ENCODE measurements at regions not wholly inside any gene's neighbourhood (a gene's known extent, or its start where the extent isn't known, plus 50 kb on each side); places are given as distances from the start of the nearest gene placed in this dataset.

- H3K36me3 Mint-ChIP-seq (ENCODE audit: low read depth): no peaks in the 10 kb centered on the region
- no peaks in the 10 kb centered on the region for H3K27me3 Mint-ChIP-seq (ENCODE audit: low read depth)
- H3K4me1 Mint-ChIP-seq: peaks cover 51% of the 10 kb centered on the region
- peak overlapping the region in 2 of 3 experiments; percentile 19 to 20 for H3K4me3 Mint-ChIP-seq
- H3K9me3 Mint-ChIP-seq: no peaks in the 10 kb centered on the region
- TF ChIP-seq, protein P1, sequence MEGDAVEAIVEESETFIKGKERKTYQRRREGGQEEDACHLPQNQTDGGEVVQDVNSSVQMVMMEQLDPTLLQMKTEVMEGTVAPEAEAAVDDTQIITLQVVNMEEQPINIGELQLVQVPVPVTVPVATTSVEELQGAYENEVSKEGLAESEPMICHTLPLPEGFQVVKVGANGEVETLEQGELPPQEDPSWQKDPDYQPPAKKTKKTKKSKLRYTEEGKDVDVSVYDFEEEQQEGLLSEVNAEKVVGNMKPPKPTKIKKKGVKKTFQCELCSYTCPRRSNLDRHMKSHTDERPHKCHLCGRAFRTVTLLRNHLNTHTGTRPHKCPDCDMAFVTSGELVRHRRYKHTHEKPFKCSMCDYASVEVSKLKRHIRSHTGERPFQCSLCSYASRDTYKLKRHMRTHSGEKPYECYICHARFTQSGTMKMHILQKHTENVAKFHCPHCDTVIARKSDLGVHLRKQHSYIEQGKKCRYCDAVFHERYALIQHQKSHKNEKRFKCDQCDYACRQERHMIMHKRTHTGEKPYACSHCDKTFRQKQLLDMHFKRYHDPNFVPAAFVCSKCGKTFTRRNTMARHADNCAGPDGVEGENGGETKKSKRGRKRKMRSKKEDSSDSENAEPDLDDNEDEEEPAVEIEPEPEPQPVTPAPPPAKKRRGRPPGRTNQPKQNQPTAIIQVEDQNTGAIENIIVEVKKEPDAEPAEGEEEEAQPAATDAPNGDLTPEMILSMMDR (IDR thresholded peaks at IDR 0.05; ENCODE audit: unreplicated experiment in 3 of 3): no peak
- H3K27ac Mint-ChIP-seq: peak overlapping the region; percentile 59 to 97 (median 85)
Measured at GRCh38 chr6:132931936-132932514, 117.7 kb downstream of the RPS12 start.

- TF ChIP-seq, protein P1 (IDR thresholded peaks at IDR 0.05; ENCODE audit: unreplicated experiment in 3 of 3): no peak
- Mint-ChIP-seq H3K27me3 (ENCODE audit: low read depth) (no peaks in the 10 kb centered on the region), H3K27ac (peak overlapping the region; percentile 59 to 97 (median 85))
Measured at GRCh38 chr6:132932588-132932987, 118.2 kb downstream of the RPS12 start.

DNA sequence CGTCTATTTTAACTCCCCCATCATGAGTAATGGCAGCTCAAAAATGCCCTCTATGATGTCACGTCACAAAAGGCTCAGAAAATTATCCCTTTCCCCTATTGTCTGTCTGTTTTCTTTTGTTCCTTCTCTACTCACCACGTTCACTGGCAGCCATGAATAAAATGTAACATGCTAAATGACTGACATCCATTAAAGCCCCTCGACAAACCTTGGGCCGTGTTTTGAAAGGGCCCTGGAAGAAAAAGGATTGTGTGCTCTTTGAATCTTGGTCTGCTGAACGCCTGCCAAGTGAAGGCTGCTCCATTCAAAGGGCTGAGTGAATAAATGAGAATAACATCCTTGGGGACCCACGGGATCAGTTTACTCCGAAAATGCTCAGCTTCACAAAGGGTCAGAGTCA is 118.7 kb downstream of the RPS12 start:
- Mint-ChIP-seq H3K27me3 (ENCODE audit: low read depth) (no peaks in the 10 kb centered on the region), H3K27ac (peak overlapping the region; percentile 59 to 97 (median 85)), H3K4me1 (peaks cover 60% of the 10 kb centered on the region), H3K4me3 (peak overlapping the region; percentile 8 to 36 (median 28)), H3K9me3 (no peaks in the 10 kb centered on the region), H3K36me3 (ENCODE audit: low read depth) (no peaks in the 10 kb centered on the region)
- TF ChIP-seq, protein P1 (IDR thresholded peaks at IDR 0.05; ENCODE audit: unreplicated experiment in 3 of 3): no peak

More at GRCh38 chr6:132932588-132932987, 118.2 kb downstream of the RPS12 start:
- no peaks in the 10 kb centered on the region for H3K9me3 Mint-ChIP-seq
- no peaks in the 10 kb centered on the region for H3K36me3 Mint-ChIP-seq (ENCODE audit: low read depth)
- H3K4me3 Mint-ChIP-seq: peak overlapping the region in 1 of 3 experiments; percentile 19
- H3K4me1 Mint-ChIP-seq: peaks cover 57% of the 10 kb centered on the region

GRCh38 chr6:132934496-132934895 is 120.1 kb downstream of the RPS12 start:
- Mint-ChIP-seq H3K9me3 (peaks cover 4% of the 10 kb centered on the region), H3K4me3 (no peak overlapping the region), H3K4me1 (peaks cover 60% of the 10 kb centered on the region), H3K27me3 (ENCODE audit: low read depth) (no peaks in the 10 kb centered on the region), H3K27ac (peak overlapping the region in 1 of 3 experiments; percentile 32), H3K36me3 (ENCODE audit: low read depth) (no peaks in the 10 kb centered on the region)
- TF ChIP-seq, protein P1 (IDR thresholded peaks at IDR 0.05; ENCODE audit: unreplicated experiment in 3 of 3): no peak

- Mint-ChIP-seq H3K27ac (peak overlapping the region in 1 of 3 experiments; percentile 42), H3K9me3 (peaks cover 9% of the 10 kb centered on the region), H3K27me3 (ENCODE audit: low read depth) (no peaks in the 10 kb centered on the region), H3K36me3 (ENCODE audit: low read depth) (no peaks in the 10 kb centered on the region), H3K4me1 (peaks cover 41% of the 10 kb centered on the region), H3K4me3 (no peak overlapping the region)
- TF ChIP-seq, protein P1 (IDR thresholded peaks at IDR 0.05; ENCODE audit: unreplicated experiment in 3 of 3): no peak
Measured at GRCh38 chr6:132936646-132937045, 122.3 kb downstream of the RPS12 start.

DNA sequence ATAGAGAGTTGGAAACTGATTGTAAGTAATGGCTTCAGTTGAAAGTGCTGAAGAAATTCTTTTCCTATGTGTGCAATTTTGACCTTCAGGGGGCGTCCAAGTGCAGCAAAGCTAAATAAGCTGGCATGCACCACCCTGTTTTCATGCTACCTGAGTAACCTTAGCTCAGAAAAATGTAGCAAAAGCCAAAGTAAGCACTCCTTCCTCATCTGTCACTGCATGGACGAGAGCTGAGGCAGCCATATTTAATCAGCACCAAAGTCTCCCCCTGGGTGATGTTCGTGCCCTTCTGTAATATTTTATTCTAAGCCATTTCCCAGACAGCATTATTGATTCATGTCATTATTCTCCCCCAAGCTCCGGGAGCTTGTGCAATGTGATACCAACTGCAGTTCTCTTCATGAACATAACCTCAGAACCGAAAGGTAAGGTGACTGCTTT is 123.1 kb downstream of the RPS12 start:
- Mint-ChIP-seq H3K9me3 (peaks cover 9% of the 10 kb centered on the region), H3K4me3 (no peak overlapping the region), H3K4me1 (peaks cover 33% of the 10 kb centered on the region), H3K27me3 (ENCODE audit: low read depth) (no peaks in the 10 kb centered on the region), H3K27ac (peak overlapping the region; percentile 6 to 42 (median 28)), H3K36me3 (ENCODE audit: low read depth) (no peaks in the 10 kb centered on the region)
- TF ChIP-seq, protein P1 (IDR thresholded peaks at IDR 0.05; ENCODE audit: unreplicated experiment in 3 of 3): peak; percentile 54 to 69 (median 59)
